Endodermal cell (in vitro differentiated cells): ENCODE measurements at regions not wholly inside any gene's neighbourhood (a gene's known extent, or its start where the extent isn't known, plus 50 kb on each side); places are given as distances from the start of the nearest gene placed in this dataset.

ENCODE experiments used
- DNase-seq: peaks from one replicate; pipeline ENCODE4 v3.0.0-alpha.2; 2017
- H3K27ac ChIP-seq: 2 replicates; pipeline ENCODE4 v1.5.1; 2013; ENCODE audit warnings: mild to moderate bottlenecking, low read depth, low read length, moderate library complexity
- H3K27me3 ChIP-seq: 2 replicates; pipeline ENCODE4 v1.6.1; 2013; ENCODE audit warnings: mild to moderate bottlenecking, low read length, moderate library complexity; ENCODE audit not compliant: insufficient read depth, control insufficient read depth, poor library complexity, severe bottlenecking
- H3K36me3 ChIP-seq: 2 replicates; pipeline ENCODE4 v1.7.0; 2013; ENCODE audit warnings: mild to moderate bottlenecking, low read length, moderate library complexity; ENCODE audit not compliant: control insufficient read depth, insufficient read depth
- H3K4me1 ChIP-seq: one replicate; pipeline ENCODE4 v1.7.0; 2013; ENCODE audit warnings: low read length; ENCODE audit not compliant: control insufficient read depth, insufficient read depth
- H3K4me3 ChIP-seq: 2 replicates; pipeline ENCODE4 v1.5.1; 2013; ENCODE audit warnings: mild to moderate bottlenecking, low read length, moderate library complexity
- H3K9ac ChIP-seq: 2 replicates; pipeline ENCODE4 v1.6.1; 2013; ENCODE audit warnings: mild to moderate bottlenecking, low read length, moderate library complexity; ENCODE audit not compliant: poor library complexity, severe bottlenecking; ENCODE audit errors: extremely low read depth
- H3K9me3 ChIP-seq: 2 replicates; pipeline ENCODE4 v1.6.1; 2013; ENCODE audit warnings: mild to moderate bottlenecking, low read length, moderate library complexity; ENCODE audit not compliant: control insufficient read depth
- H3K27ac Mint-ChIP-seq: 2 replicates; pipeline ENCODE4 v1.8.0; 2020; ENCODE audit warnings: mixed read lengths
- H3K27me3 Mint-ChIP-seq: 2 replicates; pipeline ENCODE4 v1.8.0; 2021; ENCODE audit warnings: mild to moderate bottlenecking, mixed read lengths; ENCODE audit not compliant: insufficient read depth
- H3K36me3 Mint-ChIP-seq: 2 replicates; pipeline ENCODE4 v1.8.0; 2020; ENCODE audit warnings: low read depth, mixed read lengths
- H3K4me1 Mint-ChIP-seq: 2 replicates; pipeline ENCODE4 v1.8.0; 2020; ENCODE audit warnings: mixed read lengths
- H3K4me3 Mint-ChIP-seq: 2 replicates; pipeline ENCODE4 v1.8.0; 2020; ENCODE audit warnings: mild to moderate bottlenecking, moderate library complexity, mixed read lengths
- H3K9me3 Mint-ChIP-seq: 2 replicates; pipeline ENCODE4 v1.8.0; 2020; ENCODE audit warnings: mild to moderate bottlenecking, mixed read lengths
- WGBS, 2 experiments: methylation state at CpG; one replicate each; pipeline versions ENCODE4 v1.1.5 to v1.1.7; 2013; ENCODE audit warnings: missing lambda C conversion rate in 2 of 2, mixed read lengths in 1 of 2; ENCODE audit not compliant: insufficient coverage in 1 of 2, insufficient read length in 1 of 2; 5-methylcytosine and 5-hydroxymethylcytosine counted together
- TF ChIP-seq, protein P1 (sequence below): fragments of 200-600 bp; sonication (generic); conservative IDR thresholded peaks from 2 replicates; pipeline ENCODE4 v1.5.0; 2021; ENCODE audit warnings: antibody characterized with exemption, mild to moderate bottlenecking

DNA sequence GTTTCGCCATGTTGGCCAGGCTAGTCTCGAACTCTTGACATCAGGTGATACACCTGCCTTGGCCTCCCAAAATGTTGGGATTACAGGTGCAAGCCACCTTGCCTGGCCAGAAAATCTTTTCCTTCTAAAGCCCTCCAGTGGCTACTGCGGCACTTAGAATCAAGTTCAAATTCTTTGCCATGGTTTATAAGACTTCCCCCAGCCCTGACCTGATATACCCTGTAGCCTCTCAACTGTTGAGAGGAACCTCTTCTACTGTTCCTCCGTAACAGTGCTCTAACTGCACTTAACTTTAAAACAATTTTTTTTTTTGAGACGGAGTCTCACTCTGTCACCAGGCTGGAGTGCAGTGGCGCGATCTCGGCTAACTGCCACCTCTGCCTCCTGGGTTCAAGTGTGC is 235.6 kb downstream of the BCAS1 start:
- Mint-ChIP-seq H3K27me3 (no peaks in the 10 kb centered on the region), H3K4me3 (no peak overlapping the region), H3K4me1 (peaks cover 4% of the 10 kb centered on the region), H3K27ac (no peak overlapping the region), H3K36me3 (no peaks in the 10 kb centered on the region), H3K9me3 (no peaks in the 10 kb centered on the region)
- no peak overlapping the region for H3K4me3 ChIP-seq
- no peak for DNase-seq
- no peaks in the 10 kb centered on the region for H3K4me1 ChIP-seq
- TF ChIP-seq, protein P1, sequence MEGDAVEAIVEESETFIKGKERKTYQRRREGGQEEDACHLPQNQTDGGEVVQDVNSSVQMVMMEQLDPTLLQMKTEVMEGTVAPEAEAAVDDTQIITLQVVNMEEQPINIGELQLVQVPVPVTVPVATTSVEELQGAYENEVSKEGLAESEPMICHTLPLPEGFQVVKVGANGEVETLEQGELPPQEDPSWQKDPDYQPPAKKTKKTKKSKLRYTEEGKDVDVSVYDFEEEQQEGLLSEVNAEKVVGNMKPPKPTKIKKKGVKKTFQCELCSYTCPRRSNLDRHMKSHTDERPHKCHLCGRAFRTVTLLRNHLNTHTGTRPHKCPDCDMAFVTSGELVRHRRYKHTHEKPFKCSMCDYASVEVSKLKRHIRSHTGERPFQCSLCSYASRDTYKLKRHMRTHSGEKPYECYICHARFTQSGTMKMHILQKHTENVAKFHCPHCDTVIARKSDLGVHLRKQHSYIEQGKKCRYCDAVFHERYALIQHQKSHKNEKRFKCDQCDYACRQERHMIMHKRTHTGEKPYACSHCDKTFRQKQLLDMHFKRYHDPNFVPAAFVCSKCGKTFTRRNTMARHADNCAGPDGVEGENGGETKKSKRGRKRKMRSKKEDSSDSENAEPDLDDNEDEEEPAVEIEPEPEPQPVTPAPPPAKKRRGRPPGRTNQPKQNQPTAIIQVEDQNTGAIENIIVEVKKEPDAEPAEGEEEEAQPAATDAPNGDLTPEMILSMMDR, result no peak
- H3K36me3 ChIP-seq, result no peaks in the 10 kb centered on the region
- H3K9me3 ChIP-seq, result no peaks in the 10 kb centered on the region
- H3K27me3 ChIP-seq, result no peaks in the 10 kb centered on the region
- WGBS, 2 experiments, result 89 to 91% methylated on average over 8 of the region's 8 CpGs
- H3K9ac ChIP-seq, result no peak overlapping the region
- H3K27ac ChIP-seq, result no peak overlapping the region

DNA sequence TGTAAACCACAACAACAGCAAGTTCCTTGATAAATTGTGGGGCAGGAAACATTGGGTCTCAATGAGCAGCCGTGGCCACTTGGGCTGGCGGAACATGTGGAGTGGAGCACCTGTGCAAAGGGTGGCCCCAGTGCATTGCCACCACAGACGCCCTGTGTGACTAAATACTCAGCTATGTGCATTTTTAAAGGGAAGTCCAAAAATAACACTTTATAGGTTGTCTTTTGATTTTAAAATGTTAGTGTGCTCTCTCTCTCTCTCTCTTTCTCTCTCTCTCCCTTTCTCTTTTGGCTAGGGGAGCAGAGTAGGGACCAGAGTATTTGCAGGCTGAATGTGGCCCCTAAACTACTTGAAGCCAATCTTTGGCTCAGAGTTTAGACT is 236.3 kb downstream of the BCAS1 start:
- Mint-ChIP-seq H3K9me3 (no peaks in the 10 kb centered on the region), H3K27ac (no peak overlapping the region), H3K36me3 (no peaks in the 10 kb centered on the region), H3K27me3 (no peaks in the 10 kb centered on the region), H3K4me3 (no peak overlapping the region), H3K4me1 (peaks cover 11% of the 10 kb centered on the region)
- H3K27me3 ChIP-seq, result no peaks in the 10 kb centered on the region
- DNase-seq, result no peak
- H3K4me1 ChIP-seq, result peaks cover 5% of the 10 kb centered on the region
- WGBS, 2 experiments, result 98 to 100% methylated on average over 1 to 3 of the region's 3 CpGs
- no peak overlapping the region for H3K9ac ChIP-seq
- no peaks in the 10 kb centered on the region for H3K9me3 ChIP-seq
- H3K4me3 ChIP-seq, result no peak overlapping the region
- no peaks in the 10 kb centered on the region for H3K36me3 ChIP-seq
- TF ChIP-seq, protein P1, result no peak
- no peak overlapping the region for H3K27ac ChIP-seq

DNA sequence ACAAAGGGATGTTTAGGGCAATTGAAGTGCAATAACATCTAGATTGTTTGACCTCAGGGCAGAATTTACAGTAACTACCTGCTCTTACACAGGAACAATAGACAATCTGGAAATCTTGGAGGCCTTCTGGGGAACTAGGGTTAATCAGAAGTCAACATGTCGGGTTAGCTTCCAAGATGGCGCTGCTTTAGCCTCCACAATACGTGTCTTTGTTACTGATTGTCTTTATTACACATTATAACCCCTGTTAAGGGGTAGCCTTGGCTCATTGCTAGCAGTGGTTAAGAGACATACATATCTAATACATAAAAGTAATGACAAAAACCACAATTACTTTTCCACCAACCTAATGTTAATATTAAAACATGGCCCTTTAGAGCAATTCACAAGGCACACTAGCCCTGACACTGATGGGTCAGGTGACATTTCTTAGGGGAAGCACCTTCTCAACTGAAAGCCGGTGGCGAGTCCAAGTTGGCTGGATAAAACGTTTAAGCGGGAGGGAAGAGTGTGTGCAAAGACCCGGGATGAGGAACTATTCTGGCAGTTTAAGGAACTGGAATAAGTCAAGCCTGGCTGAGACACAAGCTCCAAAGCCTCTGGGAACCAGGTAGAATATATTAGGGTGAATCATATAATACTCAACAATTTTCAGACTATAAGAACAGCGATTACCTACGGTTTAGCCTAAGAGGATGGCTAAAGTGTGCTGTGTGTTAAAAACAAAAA is 236.9 kb downstream of the BCAS1 start:
- H3K27ac Mint-ChIP-seq, result no peak overlapping the region

More for the DNA sequence above, 236.9 kb downstream of the BCAS1 start:
- DNase-seq, result no peak
- peaks cover 16% of the 10 kb centered on the region for H3K4me1 Mint-ChIP-seq
- H3K27me3 ChIP-seq, result no peaks in the 10 kb centered on the region
- no peak overlapping the region for H3K4me3 ChIP-seq
- no peak overlapping the region for H3K9ac ChIP-seq
- H3K27me3 Mint-ChIP-seq, result no peaks in the 10 kb centered on the region
- peaks cover 11% of the 10 kb centered on the region for H3K4me1 ChIP-seq
- H3K36me3 ChIP-seq, result no peaks in the 10 kb centered on the region
- H3K9me3 ChIP-seq, result no peaks in the 10 kb centered on the region
- H3K36me3 Mint-ChIP-seq, result no peaks in the 10 kb centered on the region
- no peak overlapping the region for H3K4me3 Mint-ChIP-seq
- WGBS, 2 experiments, result 93 to 100% methylated on average over 2 to 10 of the region's 10 CpGs
- no peaks in the 10 kb centered on the region for H3K9me3 Mint-ChIP-seq
- H3K27ac ChIP-seq, result no peak overlapping the region
- TF ChIP-seq, protein P1, result no peak
